Stimulated activated CD4-positive, alpha-beta T cell treated with anti-CD3 and anti-CD28 coated beads, TNF-alpha, amount 100 ng/mL, for 48 hours (primary cell): ENCODE measurements at regions not wholly inside any gene's neighbourhood (a gene's known extent, or its start where the extent isn't known, plus 50 kb on each side); places are given as distances from the start of the nearest gene placed in this dataset.

Experiments
- DNase-seq, 3 donors: peaks; one replicate each; pipeline ENCODE4 v3.0.0-alpha.2; 2020; ENCODE audit warnings: low read depth in 3 of 3

GRCh38 chr16:86018071-86018470, 119.1 kb downstream of the IRF8 start:
- no peak for DNase-seq

DNA sequence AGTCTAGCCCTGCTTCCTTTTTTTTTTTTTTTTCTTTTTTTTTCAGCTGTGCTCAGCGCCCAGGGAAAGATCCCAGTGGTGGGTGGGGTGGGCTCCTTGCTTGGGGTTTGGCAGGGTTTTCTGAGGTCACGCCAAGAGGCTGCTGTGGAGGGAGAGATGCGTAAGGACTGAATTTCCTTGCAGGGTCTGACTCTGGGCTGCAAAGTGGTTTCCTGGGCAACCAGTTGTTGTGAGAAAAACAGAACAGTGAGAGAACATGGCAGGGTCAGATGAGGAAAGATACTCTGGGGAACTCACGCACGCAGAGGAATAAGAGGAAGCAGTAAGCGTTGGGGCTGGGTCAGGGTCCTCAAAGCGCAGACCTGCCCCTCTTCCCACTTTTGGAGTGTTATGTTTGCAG, 119.5 kb downstream of the IRF8 start:
- no peak for DNase-seq

- no peak for DNase-seq
Measured at GRCh38 chr16:86018941-86019340, 120.0 kb downstream of the IRF8 start.

- no peak for DNase-seq
Measured at GRCh38 chr16:86019446-86020047, 120.6 kb downstream of the IRF8 start.

DNA sequence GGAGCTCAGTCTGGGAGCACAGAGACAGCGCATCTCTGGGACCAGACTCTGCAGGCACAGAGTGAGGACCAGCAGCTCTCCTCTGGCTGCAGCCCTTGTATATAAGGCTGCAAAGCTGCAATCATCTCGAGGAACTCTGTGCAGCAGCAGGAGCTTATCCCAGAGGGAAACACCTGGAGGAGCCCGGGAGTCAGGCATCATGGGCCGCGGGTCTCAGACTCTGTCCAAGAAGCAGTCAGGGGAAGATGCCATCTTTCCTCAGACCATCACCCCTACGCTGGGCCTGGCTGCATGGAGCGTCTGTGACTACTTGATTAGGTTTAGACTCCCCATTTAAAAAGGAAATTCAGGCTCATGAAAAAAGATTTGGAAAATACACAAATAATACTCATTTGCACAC, 122.0 kb downstream of the IRF8 start:
- DNase-seq: no peak

- no peak for DNase-seq
Measured at GRCh38 chr16:86022381-86022960, 123.5 kb downstream of the IRF8 start.

DNA sequence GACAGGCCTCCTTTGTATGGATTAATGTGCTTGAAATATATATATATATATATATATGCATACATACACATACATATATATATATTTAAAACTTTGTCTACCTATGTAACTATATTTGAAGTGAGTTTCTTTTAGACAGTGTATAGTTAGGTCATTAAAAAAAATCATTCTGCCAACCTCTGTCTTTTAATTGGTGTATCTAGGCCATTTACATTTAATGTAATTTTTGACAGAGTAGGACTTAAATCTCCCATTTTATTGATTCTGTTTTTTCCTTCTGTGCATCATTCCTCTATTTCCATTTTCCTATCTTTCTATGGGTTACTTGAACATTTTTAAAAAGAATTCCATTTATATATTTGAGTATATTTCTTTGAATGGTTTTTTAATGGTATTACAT, 125.2 kb downstream of the IRF8 start:
- no peak for DNase-seq

DNA sequence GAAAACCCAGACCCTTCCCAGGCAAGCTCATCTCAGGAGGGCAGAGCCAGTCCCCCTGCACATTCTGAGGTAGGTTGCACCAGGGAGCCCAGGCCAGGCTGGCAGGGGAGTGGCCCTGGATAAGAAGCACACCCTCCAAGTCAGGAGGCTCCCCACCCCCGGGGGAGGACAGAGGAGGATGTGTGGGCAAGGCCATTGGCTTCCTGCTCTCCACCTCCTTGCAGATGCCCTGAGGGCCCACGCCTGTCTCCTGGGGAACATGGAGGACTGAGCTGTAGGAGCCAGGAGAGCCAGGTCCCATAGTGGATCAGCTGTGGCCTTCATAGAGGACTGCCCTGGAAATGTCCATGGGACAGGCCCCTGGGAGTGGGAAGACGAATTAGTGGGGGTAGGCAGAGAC, 126.7 kb downstream of the IRF8 start:
- DNase-seq: no peak

DNA sequence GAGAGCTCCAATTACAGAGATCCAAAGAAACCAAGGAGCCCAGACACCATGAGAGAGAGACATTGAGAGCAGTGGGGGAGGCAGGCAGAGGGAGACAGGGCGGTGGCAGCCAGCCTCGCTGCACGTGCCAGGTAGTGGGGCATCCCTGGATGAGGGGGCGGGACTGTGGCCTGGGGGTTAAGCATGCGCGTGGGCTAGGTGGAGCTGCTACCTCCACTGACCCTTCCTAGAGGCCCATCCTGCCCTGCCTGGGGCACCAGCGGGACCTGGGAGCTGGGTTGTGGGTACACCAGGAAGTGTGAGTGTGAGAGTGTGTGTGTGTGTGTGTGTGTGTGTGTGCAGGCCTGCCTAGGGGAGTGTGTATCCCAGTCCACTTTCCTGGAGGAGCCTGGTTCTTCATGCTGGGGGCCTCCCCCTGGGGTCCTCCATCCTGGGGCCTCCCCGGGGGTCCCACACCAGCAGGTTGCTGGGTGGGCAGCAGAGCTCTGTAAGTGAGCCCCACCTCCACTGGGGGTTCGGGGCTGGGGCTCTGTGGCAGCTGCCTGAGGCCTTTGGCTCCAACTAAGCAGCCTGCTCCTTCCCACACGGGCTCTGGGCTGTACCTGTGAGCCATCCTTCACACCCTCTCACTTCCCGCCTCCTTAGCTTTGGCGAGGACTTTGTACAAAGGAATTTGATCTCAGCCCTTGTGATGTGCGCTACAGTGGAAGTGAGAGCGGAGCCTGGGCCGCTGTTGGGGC, 127.4 kb downstream of the IRF8 start:
- no peak for DNase-seq

- DNase-seq: no peak
Measured at GRCh38 chr16:86026916-86027315, 128.0 kb downstream of the IRF8 start.

- no peak for DNase-seq
Measured at GRCh38 chr16:86027373-86028126, 128.6 kb downstream of the IRF8 start.

DNA sequence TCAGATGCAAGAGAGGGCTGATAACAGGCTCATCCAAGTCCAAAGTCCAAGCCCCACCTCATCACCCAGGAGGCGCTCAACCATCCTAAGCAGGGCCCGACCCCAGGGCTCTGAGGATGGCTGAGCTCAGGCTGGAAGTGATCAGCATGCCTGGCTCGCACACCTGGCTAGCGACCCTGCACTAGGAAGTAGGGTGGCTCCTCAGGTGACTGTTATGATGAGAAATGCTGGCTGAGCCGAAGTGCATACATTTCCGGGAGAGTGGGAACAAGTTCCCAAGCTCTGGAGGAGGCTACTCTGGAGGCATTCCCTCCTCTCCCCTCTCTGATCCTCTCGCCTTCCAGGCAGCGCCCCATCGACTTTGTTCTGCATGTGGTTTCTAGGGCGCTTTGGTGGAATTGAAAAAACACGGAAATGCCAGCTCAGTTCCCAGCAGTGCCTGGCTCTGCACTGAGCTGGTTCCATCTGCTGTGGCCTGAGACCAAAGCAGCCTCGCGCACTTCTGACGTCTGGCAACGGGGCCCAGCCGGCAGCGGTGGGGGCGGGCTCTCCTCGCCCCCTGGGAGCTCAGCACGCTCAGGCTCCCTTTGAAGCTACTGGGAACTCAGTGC, 130.3 kb downstream of the IRF8 start:
- DNase-seq: no peak

GRCh38 chr16:86030116-86030515, 131.2 kb downstream of the IRF8 start:
- DNase-seq: no peak

GRCh38 chr16:86031141-86031678, 132.2 kb downstream of the IRF8 start:
- DNase-seq: no peak

DNA sequence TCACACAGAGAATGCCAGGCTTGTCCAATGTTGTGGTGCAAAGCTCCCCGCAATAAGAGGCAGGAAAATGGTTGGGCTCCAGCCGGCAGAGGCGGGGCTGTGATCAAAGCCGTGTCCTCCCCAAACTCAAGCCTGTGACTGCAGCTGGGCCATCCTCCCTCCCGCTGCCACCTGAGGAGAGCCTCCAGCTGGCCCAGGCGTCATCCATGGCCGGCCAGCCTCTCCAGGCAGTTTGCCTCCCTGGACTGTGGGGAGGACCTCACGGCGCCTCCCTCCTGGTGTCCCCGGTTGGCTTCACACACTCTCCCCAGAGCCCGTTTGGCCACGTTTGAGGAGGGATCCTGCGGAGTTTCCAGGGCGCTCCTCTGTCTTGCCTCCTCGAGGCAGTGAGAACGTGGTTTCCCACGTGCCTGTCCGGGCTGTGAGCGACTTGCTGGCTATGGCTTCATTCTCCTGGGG, 134.1 kb downstream of the IRF8 start:
- no peak for DNase-seq

GRCh38 chr16:86033971-86034370, 135.0 kb downstream of the IRF8 start:
- DNase-seq: no peak

DNA sequence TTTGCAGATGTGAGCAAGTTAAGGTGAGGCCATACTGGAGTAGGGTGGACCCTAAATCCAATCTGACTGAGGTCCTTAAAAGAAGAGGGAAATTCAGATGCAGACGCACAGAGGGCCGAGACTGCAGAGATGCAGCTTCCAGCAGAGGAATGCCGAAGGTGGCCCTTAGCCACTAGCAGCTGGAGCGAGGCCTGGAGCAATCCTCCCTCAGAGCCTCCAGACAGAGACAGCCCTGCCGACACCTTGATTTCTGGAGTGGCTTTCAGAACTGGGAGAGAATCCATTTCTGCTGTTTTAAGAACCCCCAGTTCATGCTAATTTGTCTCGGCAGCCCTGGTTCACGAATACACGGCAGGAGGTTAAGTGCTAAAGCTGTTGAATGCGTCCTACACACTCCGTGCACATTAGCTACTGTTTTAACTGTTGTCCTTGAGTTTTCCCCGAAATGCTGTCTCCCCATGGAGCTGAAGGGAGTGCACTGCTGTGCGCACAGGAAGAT, 135.5 kb downstream of the IRF8 start:
- DNase-seq: no peak

DNA sequence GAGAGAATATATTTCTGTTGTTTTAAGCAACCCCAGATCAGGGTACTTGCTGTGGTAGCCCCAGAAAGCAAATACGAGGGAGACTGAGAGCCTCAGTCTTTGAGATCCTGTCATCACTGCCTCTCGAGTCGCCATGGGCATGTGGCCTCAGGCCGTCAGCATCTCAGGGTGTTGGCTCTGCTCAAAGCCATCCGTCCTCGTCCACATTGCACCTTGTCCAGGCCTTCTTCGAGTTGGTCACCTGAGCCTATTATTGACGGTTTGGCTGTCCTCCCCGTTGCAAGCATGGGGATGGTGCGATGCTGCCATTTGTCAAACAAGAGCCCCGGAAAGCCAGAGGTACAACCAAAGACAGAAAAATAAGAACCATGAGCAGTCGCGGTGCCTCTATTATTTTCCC, 136.9 kb downstream of the IRF8 start:
- no peak for DNase-seq

DNA sequence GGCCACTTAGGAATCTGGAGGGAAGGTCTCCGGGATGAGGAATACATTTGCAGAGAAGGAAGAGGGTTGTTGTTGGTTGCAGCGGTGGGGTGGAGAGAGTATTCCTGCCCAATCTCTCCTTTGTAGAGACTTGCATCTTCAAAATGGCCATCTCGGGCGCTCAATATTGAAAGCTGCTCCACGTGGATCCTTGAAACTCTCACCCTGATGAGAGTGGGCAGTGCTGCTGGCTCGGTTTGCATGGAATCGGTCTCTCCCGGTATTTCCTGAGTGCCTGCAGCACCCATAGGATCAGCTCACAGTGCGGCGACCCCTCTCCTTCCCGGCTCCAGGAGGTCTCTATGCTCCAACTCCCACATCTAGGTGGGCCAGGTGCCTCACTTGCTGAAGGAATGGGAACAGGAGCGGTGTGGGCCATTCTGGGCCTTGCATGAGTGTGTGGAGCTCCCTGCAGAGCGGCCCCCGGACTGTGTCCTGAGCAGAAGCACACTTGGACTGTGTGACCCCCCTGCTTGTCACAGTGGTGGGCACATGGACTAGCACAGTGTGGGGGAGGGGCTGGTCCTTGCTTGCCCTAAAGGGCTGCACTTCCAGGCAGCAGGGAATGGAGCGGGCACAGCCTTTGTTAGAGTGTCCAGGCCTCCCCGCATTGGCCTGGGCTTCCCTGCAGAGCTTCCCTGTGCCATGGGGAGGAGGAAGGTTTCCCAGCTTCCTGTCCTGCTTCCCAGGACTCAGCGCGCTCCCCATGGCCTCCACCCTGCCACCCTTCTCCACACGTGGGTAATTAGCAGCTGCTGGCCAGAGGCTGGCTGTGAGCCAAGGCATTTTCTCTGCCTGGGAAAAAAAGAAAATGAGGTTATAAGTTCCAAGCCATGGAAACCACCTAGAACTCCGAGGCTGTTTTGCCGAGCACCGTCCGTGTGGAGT, 139.3 kb downstream of the IRF8 start:
- DNase-seq: no peak

DNA sequence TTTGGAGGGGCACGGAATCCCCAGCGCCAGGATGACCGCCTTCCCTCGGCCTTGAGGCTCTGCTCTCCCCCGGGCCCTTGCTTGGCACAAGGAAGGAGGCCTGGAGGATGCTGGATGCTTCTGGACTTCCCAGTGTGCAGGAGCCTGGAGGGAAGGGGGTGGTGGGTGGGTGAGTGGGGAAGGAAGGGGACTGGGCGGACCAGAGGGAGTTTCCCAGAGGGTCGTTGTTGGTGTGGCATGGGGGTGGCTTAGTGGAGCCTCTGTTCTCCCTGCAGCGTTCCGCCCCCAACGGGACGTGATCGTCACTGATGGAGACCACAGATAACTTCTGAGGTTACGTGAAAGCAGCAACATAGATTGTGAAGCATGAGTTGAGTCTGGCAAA, 140.0 kb downstream of the IRF8 start:
- DNase-seq: no peak

- no peak for DNase-seq
Measured at GRCh38 chr16:86039606-86040005, 140.6 kb downstream of the IRF8 start.
